HG03103 (cell line): ENCODE measurements at regions not wholly inside any gene's neighbourhood (a gene's known extent, or its start where the extent isn't known, plus 50 kb on each side); places are given as distances from the start of the nearest gene placed in this dataset.
"Not testable (repeated sequence)": the region's sequence is repeated elsewhere in the genome, so short reads cannot be mapped to it uniquely, and the experiment has no call there.

Source experiments
- ATAC-seq: cut with Tn5 transposase; IDR thresholded peaks from one replicate; pipeline ENCODE4 v1.9.1; 2021; ENCODE audit warnings: low read depth; ENCODE audit not compliant: unreplicated experiment

- ATAC-seq, result no peak
These were observed 1434.7 kb upstream of the WWC1 start for GRCh38 chr5:166856791-166857190.

DNA sequence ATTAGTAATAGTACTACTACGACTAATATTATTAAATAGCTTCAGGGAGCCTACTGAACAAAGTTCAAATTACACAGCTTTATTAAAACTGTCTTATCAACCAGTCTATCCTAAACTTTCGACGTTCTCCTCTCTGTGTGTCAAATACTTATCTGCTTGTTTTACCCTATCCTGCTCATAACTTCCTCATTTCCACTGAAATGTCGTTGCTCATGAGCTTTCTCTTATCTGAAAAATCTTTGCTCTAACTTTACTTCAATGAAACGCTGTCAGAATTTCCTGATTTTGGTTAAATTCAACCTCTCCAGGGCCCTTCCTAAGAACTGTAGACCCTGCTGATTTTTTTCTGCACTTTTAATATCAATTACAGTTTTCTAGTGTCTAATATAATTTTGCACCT is 1431.0 kb upstream of the WWC1 start:
- ATAC-seq, result no peak

- no peak for ATAC-seq
These were observed 1428.9 kb upstream of the WWC1 start for GRCh38 chr5:166862581-166862980.

- no peak for ATAC-seq
These were observed 1426.2 kb upstream of the WWC1 start for GRCh38 chr5:166865206-166865605.

DNA sequence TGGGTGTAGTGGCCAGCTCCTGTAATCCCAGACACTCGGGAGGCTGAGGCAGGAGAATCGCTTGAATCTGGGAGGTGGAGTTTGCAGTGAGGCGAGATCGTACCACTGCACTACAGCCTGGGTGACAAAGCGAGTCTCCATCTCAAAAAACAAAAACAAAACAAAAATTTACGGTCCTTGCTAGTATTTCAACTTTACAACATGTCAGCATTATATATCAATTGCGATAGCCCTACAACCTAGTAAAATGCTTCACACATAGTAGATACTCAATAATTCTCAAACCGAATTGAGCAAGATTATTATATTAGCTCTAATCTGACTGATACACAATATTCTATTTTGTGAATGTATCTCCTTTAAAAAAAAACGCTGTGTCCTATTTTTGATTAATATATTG is 1411.0 kb upstream of the WWC1 start:
- no peak for ATAC-seq

DNA sequence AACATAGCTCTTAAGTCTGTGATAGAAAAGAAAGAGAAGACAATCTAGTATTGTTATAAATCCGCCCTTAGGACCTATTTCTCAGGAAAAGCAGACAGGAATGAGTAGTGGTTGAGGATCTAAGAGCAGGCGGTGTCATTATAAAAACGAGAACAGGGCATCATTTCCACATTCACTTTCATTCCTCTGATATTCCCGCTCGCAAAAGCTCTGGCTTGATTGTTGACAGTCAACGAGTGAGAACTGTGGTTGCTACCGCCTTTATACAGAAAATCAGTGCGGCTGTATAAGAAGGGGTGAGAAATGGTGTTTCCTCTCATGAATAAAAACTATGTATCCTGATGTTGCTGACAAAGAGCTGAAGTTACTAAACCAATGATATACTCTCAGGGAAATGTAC is 1409.6 kb upstream of the WWC1 start:
- ATAC-seq, result no peak

DNA sequence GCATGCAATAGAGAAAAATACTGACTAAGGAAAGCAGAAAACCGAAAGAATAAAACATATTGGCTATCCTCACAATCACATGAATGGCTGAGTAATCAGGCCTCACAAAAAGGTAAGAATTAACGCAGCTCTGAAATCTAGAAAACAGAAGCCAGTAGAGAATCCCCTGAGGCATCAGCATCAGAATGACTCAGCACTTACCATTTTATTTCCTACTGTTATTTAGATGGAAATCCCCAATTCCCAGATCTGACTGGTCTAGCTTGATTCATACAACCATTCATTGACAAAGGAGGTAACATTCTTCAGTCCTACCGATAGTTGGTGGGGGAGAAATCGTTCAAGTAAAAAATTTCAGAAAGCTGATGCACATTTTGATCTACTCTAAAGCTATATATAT is 1408.4 kb upstream of the WWC1 start:
- no peak for ATAC-seq

- ATAC-seq, result no peak
These were observed 1393.3 kb upstream of the WWC1 start for GRCh38 chr5:166898166-166898565.

DNA sequence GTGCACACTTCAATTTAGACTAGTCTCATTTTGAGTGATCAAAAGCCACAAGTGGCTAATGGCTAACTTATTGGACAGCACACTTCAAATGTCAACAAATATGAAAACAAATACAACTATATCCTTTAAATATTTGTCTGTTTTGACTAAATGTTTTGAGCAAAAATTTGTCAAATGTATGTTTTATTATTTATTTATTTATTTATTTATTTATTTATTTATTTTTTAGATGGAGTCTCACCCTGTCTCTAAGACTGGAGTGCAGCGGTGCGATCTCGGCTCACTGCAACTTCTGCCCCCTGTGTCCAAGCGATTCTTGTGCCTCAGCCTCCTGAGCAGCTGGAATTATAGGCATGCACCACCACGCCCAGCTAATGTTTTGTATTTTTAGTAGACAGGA is 1392.1 kb upstream of the WWC1 start:
- ATAC-seq, result no peak

DNA sequence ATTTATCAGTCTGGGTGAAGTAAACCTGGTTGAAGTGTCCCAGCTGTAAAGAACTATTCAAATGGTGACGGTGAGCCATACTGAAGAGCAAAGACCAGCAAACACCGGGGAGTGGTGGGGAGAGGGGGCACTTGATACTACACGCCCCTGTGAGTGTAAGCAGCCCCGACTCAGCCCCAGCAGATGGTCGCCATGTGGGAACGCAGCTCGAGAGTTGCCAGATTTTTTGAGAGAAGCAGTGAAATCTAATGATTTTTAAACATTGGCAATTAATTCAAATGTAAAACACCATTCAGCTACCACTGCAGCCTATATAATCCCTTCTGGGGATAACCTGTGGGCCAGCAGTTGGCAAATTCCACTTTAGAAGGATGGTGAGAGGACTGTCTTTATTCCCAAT is 1386.9 kb upstream of the WWC1 start:
- ATAC-seq, result no peak

DNA sequence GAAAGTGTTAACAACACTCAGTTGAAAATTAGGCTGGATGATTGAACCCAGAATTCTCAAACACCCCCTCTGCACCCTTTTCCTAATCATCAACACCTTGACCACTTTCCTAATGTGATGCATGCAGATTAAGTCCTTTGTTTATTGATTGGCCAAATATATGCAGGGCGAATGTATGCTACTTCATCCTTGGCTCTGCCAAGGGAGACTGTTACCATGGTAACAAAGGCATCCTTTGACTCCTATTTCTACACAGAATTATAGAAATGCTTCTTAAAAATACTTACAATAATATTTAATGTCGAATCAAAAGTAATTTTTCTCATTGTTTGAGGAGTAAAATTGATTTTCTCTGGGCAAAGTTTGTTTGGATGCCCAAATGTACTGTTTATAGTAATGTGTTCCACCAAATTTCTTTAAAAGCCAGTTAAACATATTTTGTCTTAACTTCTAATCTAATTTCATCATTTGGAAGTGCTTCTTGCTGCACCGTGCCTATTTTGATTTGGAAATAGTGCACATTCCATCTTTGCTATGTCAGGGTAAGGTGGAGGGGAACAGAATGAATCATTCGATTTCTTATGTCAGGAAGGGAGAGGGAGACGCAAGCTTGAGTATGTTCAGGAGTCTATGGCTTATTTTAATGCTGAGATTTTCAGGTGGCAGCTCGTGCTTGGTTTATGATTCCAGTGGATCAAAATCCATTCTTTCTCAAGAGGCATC is 1384.3 kb upstream of the WWC1 start:
- no peak for ATAC-seq

GRCh38 chr5:166909040-166909439 is 1382.4 kb upstream of the WWC1 start:
- ATAC-seq, result no peak

- ATAC-seq, result no peak
These were observed 1381.5 kb upstream of the WWC1 start for GRCh38 chr5:166909926-166910325.

DNA sequence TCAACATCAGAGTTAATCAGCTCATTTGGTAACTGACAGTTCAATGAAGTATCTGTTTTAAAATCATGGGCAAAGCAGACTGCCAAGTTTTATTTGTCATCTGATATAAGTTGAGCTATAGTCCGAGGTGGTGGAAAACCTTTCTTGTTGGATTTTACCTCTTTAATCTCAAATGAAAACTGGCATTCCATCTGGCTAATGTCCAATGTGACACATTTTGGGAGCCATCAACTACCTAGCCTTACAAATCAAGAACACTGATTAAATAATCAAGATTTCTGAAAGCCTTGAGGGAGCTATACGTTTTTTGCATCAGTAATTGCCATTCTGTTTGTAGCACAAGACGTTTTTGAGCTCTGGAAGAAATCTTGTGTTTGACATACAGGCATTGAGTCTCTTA is 1380.5 kb upstream of the WWC1 start:
- ATAC-seq, result no peak

DNA sequence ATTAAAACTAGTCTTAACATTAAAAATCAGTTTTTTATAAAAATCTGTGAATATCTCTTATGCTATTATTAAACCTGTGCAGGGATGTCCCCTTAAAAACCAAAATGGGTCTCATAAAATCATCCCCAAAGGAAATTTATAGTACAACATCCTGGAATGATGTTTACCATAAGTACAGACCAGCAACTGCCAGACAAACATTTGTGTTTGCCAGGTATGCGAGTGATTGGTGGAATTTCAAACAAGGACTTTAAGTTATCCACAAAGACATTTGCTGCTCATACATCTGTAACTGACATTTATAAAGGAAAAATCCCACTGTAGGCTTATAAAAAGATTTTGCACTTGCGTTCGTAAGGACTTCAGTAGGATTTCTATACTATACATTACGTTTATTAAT is 1375.4 kb upstream of the WWC1 start:
- no peak for ATAC-seq

DNA sequence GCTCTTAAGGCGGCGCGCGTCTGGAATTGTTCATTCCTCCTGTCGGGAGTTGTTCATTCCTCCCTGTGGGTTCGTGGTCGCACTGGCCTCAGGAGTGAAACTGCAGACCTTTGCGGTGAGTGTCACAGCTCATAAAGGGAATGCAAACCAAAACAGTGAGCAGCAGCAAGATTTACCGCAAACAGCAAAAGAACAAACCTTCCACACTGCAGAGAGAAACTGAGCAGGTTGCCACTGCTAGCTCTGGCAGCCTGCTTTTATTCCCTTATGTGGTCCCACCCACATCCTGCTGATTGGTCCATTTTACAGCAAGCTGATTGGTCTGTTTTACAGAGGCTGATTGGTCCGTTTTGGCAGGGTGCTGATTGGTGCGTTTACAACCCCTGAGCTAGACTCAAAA is 1365.3 kb upstream of the WWC1 start:
- ATAC-seq, result no peak

- ATAC-seq, result not testable (repeated sequence)
These were observed 1364.5 kb upstream of the WWC1 start for GRCh38 chr5:166926806-166927475.

- no peak for ATAC-seq
These were observed 1355.1 kb upstream of the WWC1 start for GRCh38 chr5:166936351-166936750.

DNA sequence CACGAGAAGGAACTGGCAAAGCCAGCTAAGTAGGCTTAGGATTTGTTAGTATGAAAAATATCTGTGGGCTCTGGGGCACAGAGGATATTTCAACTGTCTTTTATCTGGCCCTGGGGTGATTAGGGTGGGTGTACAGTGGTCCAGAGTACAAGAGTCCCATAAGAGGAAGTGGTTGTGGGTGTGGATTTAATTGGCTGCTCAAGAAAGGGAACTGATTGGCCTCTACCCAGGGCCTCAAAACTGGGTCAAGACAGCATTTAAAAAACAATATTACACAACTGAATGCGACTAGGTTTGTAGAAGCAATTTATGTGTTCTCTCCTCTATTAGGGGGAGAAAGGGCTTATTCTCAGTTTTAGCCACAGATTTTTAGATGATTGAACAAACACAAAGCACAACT is 1353.4 kb upstream of the WWC1 start:
- no peak for ATAC-seq

GRCh38 chr5:166942948-166943347 is 1348.5 kb upstream of the WWC1 start:
- no peak for ATAC-seq

GRCh38 chr5:166947045-166947444 is 1344.4 kb upstream of the WWC1 start:
- no peak for ATAC-seq

DNA sequence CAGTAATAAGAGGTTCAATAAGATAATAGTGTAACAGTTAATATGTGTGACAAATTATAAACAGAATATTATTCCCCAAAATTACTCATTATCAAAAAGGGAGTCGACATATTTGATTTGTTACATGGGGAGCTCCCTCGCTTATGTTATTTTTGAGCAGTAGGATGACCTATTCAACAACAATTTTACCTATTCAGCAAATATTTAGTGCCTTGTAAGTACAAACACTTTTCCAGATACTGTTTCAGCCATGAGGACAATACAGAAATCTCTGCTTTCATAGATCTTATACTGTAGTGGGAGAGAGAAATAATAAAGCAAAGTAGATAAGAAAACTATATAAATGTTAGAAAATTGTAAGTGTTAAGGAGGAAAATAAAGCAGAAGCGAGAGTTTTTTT is 1342.8 kb upstream of the WWC1 start:
- ATAC-seq, result no peak
